ENCODE measurements at regions not wholly inside any gene's neighbourhood (a gene's known extent, or its start where the extent isn't known, plus 50 kb on each side); places are given as distances from the start of the nearest gene placed in this dataset.

DNA sequence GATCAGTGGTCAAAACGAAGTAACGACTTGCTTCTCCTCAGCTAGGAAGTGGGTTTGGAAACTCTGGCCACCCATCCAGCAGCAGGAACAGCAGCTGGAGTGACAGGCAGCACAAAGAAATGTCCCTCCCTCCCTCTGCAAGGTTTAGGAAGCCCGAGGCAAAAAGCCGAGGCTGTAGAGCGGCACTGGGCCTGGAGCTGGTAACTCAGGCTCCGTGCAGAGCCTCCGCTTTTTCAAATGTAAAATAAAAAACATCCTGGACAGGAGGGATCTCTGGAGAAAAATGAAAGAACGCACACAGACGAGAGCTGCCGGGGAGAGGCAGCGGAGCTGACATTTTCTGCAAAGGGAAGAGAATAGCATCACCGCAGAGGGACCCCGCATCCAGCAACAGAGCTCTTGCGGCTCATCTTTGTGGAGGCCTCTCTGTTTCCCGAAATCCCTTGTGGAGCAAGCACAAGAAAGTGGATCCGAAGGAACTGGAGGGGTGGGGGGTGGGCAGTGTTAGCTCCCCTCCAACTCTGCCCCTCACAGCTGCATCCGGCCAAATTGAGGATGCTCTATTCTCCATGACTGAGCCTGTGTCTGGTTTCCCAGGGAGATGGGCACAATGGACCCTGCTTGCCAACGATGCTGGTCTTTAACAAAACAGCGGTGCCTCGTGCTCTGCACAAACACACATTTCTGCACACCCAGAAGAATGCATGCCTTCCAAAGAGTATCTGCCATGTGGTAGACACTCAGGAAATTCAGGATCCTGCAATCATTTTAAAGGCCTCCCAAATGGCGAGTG is 335.5 kb upstream of the ZFHX3 start:
- no peaks in the 10 kb centered on the region for H3K27me3 ChIP-seq
- no peaks in the 10 kb centered on the region for H3K9me2 ChIP-seq (replicated peaks; ENCODE audit: insufficient read depth)
- no peaks in the 10 kb centered on the region for H3K36me3 ChIP-seq (replicated peaks; ENCODE audit: insufficient read depth, low read depth)
- no peak for DNase-seq (ENCODE audit: low spot score)
- H2AFZ ChIP-seq: no peak overlapping the region
- H3K4me1 ChIP-seq (ENCODE audit: insufficient read depth): no peaks in the 10 kb centered on the region
- no peak overlapping the region for H3K4me2 ChIP-seq
- H3K27ac ChIP-seq: no peak overlapping the region
- H3K4me3 ChIP-seq: no peak overlapping the region
- no peaks in the 10 kb centered on the region for H4K20me1 ChIP-seq (ENCODE audit: insufficient read depth, poor library complexity, severe bottlenecking)
- H3K9me3 ChIP-seq (ENCODE audit: low read depth): no peaks in the 10 kb centered on the region
- TF ChIP-seq CTCF (IDR thresholded peaks at IDR 0.05; ENCODE audit: poor library complexity) (no peak), EZH2phosphoT487 (IDR thresholded peaks at IDR 0.05; ENCODE audit: low read depth, severe bottlenecking, unreplicated experiment) (no peak), EZH2 (IDR thresholded peaks at IDR 0.05; ENCODE audit: borderline replicate concordance) (no peak)
- H3K79me2 ChIP-seq: no peaks in the 10 kb centered on the region
- WGBS (ENCODE audit: low lambda C conversion rate, missing lambda C conversion rate): 92% methylated on average over 21 of the region's 21 CpGs

DNA sequence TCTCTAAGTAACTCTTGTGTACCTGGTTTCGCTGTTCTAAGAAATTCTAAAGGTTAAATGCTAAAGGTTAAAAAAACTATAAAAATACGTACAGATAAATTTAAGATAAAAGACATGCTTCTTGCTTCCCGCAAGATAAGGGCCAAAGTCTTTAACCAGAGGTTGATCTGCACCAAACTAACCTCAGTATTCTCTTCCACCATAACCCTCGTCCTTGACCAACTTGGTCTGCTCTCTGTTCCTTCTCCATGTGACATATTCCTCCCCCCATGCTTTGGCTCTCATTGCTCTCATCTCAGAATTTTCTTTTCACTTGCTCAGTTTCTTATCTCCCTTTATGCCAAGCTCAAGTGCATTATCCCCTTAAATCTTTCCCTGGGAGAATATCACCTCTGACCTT is 330.5 kb upstream of the ZFHX3 start:
- Histone ChIP-seq H3K79me2 (no peaks in the 10 kb centered on the region), H3K9me3 (ENCODE audit: low read depth) (no peaks in the 10 kb centered on the region), H3K4me2 (no peak overlapping the region), H3K4me3 (no peak overlapping the region), H3K36me3 (replicated peaks; ENCODE audit: insufficient read depth, low read depth) (no peaks in the 10 kb centered on the region), H2AFZ (no peak overlapping the region), H3K27me3 (no peaks in the 10 kb centered on the region), H4K20me1 (ENCODE audit: insufficient read depth, poor library complexity, severe bottlenecking) (no peaks in the 10 kb centered on the region), H3K9me2 (replicated peaks; ENCODE audit: insufficient read depth) (no peaks in the 10 kb centered on the region), H3K4me1 (ENCODE audit: insufficient read depth) (no peaks in the 10 kb centered on the region), H3K27ac (no peak overlapping the region)
- TF ChIP-seq EZH2phosphoT487 (IDR thresholded peaks at IDR 0.05; ENCODE audit: low read depth, severe bottlenecking, unreplicated experiment): no peak
- no peak for TF ChIP-seq EZH2 (IDR thresholded peaks at IDR 0.05; ENCODE audit: borderline replicate concordance)
- TF ChIP-seq CTCF (IDR thresholded peaks at IDR 0.05; ENCODE audit: poor library complexity): no peak
- 78% methylated on average over 4 of the region's 4 CpGs for WGBS (ENCODE audit: low lambda C conversion rate, missing lambda C conversion rate)
- no peak for DNase-seq (ENCODE audit: low spot score)

- H3K9me3 ChIP-seq (ENCODE audit: low read depth): no peaks in the 10 kb centered on the region
- WGBS (ENCODE audit: low lambda C conversion rate, missing lambda C conversion rate): 76% methylated on average over 9 of the region's 9 CpGs
- peak overlapping the region; percentile 12 for H2AFZ ChIP-seq
- no peak for TF ChIP-seq EZH2phosphoT487 (IDR thresholded peaks at IDR 0.05; ENCODE audit: low read depth, severe bottlenecking, unreplicated experiment)
- no peak for TF ChIP-seq CTCF (IDR thresholded peaks at IDR 0.05; ENCODE audit: poor library complexity)
- no peak for TF ChIP-seq EZH2 (IDR thresholded peaks at IDR 0.05; ENCODE audit: borderline replicate concordance)
- peak overlapping the region; percentile 80 for H3K27ac ChIP-seq
- no peaks in the 10 kb centered on the region for H4K20me1 ChIP-seq (ENCODE audit: insufficient read depth, poor library complexity, severe bottlenecking)
- peaks cover 10% of the 10 kb centered on the region for H3K4me1 ChIP-seq (ENCODE audit: insufficient read depth)
- no peaks in the 10 kb centered on the region for H3K27me3 ChIP-seq
- no peaks in the 10 kb centered on the region for H3K79me2 ChIP-seq
- H3K36me3 ChIP-seq (replicated peaks; ENCODE audit: insufficient read depth, low read depth): no peaks in the 10 kb centered on the region
- no peak overlapping the region for H3K4me3 ChIP-seq
- peak overlapping the region; percentile 6 for H3K4me2 ChIP-seq
- H3K9me2 ChIP-seq (replicated peaks; ENCODE audit: insufficient read depth): no peaks in the 10 kb centered on the region
- peak; percentile 44 for DNase-seq (ENCODE audit: low spot score)
Measured at GRCh38 chr16:73371584-73372319, 323.8 kb upstream of the ZFHX3 start.
